SK-N-SH treated with all-trans-retinoic acid at 6 μM for 48 hours (cell line): ENCODE measurements at regions not wholly inside any gene's neighbourhood (a gene's known extent, or its start where the extent isn't known, plus 50 kb on each side); places are given as distances from the start of the nearest gene placed in this dataset.

ENCODE experiments used
- ATAC-seq: fragments of 200-7000 bp; cut with Tn5 transposase; 3 replicates; pipeline ENCODE4 v1.9.1; 2020; ENCODE audit warnings: mild to moderate bottlenecking, moderate library complexity
- BACH2 ChIP-seq: fragments of 250-450 bp; sonication (Bioruptor Pico); IDR thresholded peaks from 2 replicates; pipeline ENCODE4 v1.9.0; 2021; ENCODE audit warnings: mild to moderate bottlenecking, borderline replicate concordance
- CSDC2 ChIP-seq: fragments of 250-450 bp; sonication (Bioruptor Pico); IDR thresholded peaks from 2 replicates; pipeline ENCODE4 v1.5.0; 2020; ENCODE audit warnings: mild to moderate bottlenecking, moderate library complexity
- ESRRG ChIP-seq: fragments of 250-450 bp; sonication (Bioruptor Pico); IDR thresholded peaks from 2 replicates; pipeline ENCODE4 v1.6.1; 2021; ENCODE audit warnings: mild to moderate bottlenecking
- ISL1 ChIP-seq: fragments of 250-450 bp; sonication (Bioruptor Pico); IDR thresholded peaks from 2 replicates; pipeline ENCODE4 v2.1.2; 2022; ENCODE audit warnings: mild to moderate bottlenecking, moderate library complexity
- PPARA ChIP-seq: fragments of 250-450 bp; sonication (Bioruptor Pico); IDR thresholded peaks from 2 replicates; pipeline ENCODE4 v1.5.0; 2020; ENCODE audit warnings: mild to moderate bottlenecking, borderline replicate concordance
- RARB ChIP-seq: fragments of 250-450 bp; sonication (Bioruptor Pico); IDR thresholded peaks from 2 replicates; pipeline ENCODE4 v1.8.0; 2021; ENCODE audit warnings: mild to moderate bottlenecking, moderate library complexity
- SNAI2 ChIP-seq: fragments of 250-450 bp; sonication (Bioruptor Pico); IDR thresholded peaks from 2 replicates; pipeline ENCODE4 v1.5.0; 2020; ENCODE audit warnings: mild to moderate bottlenecking, moderate library complexity
- TCF4 ChIP-seq: fragments of 250-450 bp; sonication (Bioruptor Pico); IDR thresholded peaks from 2 replicates; pipeline ENCODE4 v1.8.0; 2021; ENCODE audit warnings: mild to moderate bottlenecking, moderate library complexity, borderline replicate concordance
- TOX ChIP-seq: fragments of 250-450 bp; sonication (Bioruptor Pico); IDR thresholded peaks from 2 replicates; pipeline ENCODE4 v1.8.0; 2021; ENCODE audit warnings: mild to moderate bottlenecking, moderate library complexity, borderline replicate concordance
- ZC3H10 ChIP-seq: fragments of 250-450 bp; sonication (Bioruptor Pico); IDR thresholded peaks from 2 replicates; pipeline ENCODE4 v1.5.1; 2021; ENCODE audit warnings: mild to moderate bottlenecking, moderate library complexity
- ZFP30 ChIP-seq: fragments of 450-650 bp; formaldehyde crosslinking; IDR thresholded peaks from 2 replicates; pipeline ENCODE4 v1.5.0; 2022; ENCODE audit warnings: mild to moderate bottlenecking, moderate library complexity
- ZNF565 ChIP-seq: fragments of 450-650 bp; formaldehyde crosslinking; conservative IDR thresholded peaks from 2 replicates; pipeline ENCODE4 v1.5.0; 2020; ENCODE audit warnings: low read depth, mild to moderate bottlenecking, moderate library complexity
- ZNF70 ChIP-seq: fragments of 450-650 bp; formaldehyde crosslinking; IDR thresholded peaks from 2 replicates; pipeline ENCODE4 v1.5.0; 2020; ENCODE audit warnings: mild to moderate bottlenecking, moderate library complexity
- ZNF8 ChIP-seq: fragments of 450-650 bp; formaldehyde crosslinking; IDR thresholded peaks from 2 replicates; pipeline ENCODE4 v1.5.0; 2020; ENCODE audit warnings: mild to moderate bottlenecking, moderate library complexity
- TF ChIP-seq, protein P1 (sequence below): fragments of 250-450 bp; sonication (Bioruptor Pico); IDR thresholded peaks from 2 replicates; pipeline ENCODE4 v1.5.1; 2021; ENCODE audit warnings: mild to moderate bottlenecking, moderate library complexity
- TF ChIP-seq, protein P2 (sequence below): fragments of 250-450 bp; sonication (Bioruptor Pico); IDR thresholded peaks from 2 replicates; pipeline ENCODE4 v1.5.0; 2020; ENCODE audit warnings: mild to moderate bottlenecking, moderate library complexity
- TF ChIP-seq, protein P3 (sequence below): fragments of 250-450 bp; sonication (Bioruptor Pico); IDR thresholded peaks from 2 replicates; pipeline ENCODE4 v1.5.1; 2020; ENCODE audit warnings: low read depth, mild to moderate bottlenecking, moderate library complexity
- TF ChIP-seq, protein P4 (sequence below): fragments of 250-450 bp; sonication (Bioruptor Pico); IDR thresholded peaks from 2 replicates; pipeline ENCODE4 v1.8.0; 2021; ENCODE audit warnings: low read depth, mild to moderate bottlenecking, moderate library complexity, borderline replicate concordance
- TF ChIP-seq, protein P5 (sequence below): fragments of 250-450 bp; sonication (Bioruptor Pico); IDR thresholded peaks from 2 replicates; pipeline ENCODE4 v1.8.0; 2020; ENCODE audit warnings: mild to moderate bottlenecking, moderate library complexity, borderline replicate concordance

DNA sequence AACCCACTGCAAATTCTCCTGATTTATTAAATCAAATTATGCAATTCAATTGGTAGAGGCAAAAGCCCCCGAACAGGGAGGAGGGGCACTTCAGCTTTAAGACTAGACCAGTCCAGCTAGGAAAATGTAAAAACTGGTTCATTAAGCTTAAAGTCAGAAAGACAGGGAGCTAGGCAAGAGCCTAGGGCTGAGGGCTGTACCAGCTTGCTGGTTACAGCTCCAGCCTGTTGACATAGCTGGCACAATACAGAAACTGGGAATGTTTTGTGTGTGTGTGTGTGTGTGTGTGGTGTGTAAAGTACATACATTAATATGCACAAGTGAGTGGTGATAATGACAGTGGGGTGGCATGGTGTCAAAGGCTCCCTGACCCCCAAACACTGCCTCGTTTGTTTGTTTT, 307.0 kb upstream of the CELF4 start:
- TF ChIP-seq BACH2 (CRISPR knock-in tag): no peak
- no peak for TF ChIP-seq ZNF565 (CRISPR knock-in tag)
- TF ChIP-seq ZNF70 (CRISPR knock-in tag): no peak
- no peak for ATAC-seq

DNA sequence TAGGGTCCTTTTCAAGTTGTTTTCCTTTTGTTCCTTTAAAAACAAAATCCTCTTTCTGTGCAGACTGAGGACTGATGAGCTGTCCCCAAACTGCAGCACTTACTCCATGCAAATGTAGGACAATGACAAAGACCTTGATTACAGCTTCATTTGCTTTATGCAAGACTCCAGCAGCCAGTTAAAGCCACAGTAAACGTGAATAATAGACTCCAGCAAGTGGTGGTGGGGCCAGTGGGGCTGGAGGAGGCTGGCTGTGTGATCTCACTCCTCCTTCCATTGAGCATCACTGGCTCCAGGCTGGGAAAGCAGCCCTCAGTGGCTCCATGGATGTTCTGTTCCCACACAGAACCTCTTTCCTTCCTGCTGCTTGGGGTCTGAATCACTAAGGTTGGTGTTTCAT, 306.0 kb upstream of the CELF4 start:
- no peak for TF ChIP-seq ESRRG

DNA sequence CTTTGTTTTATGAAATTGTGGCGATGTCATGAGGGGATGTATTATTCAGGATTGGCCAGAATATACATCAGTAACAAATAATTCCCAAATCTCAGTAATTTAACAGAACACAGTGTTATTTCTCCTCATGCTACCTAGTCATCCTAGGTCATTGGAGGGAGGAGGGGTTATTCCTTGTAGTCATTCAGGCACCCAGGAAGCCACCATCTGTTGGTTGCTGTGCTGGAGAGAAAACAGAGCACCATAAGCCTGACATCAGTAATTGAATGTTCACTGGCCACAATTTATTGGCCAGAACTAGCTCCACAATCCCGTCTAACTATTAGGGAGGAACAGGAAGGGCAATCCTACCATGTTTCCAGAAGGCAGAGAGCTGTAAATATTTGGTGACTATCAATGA, 303.5 kb upstream of the CELF4 start:
- no peak for TF ChIP-seq ESRRG
- no peak for TF ChIP-seq PPARA
- TF ChIP-seq CSDC2 (CRISPR knock-in tag): no peak
- no peak for TF ChIP-seq ZNF8 (CRISPR knock-in tag)
- TF ChIP-seq TCF4 (CRISPR knock-in tag): no peak
- TF ChIP-seq ZFP30 (CRISPR knock-in tag): no peak
- TF ChIP-seq ZC3H10 (CRISPR knock-in tag): no peak
- TF ChIP-seq ZNF565 (CRISPR knock-in tag): no peak
- TF ChIP-seq, protein P1, sequence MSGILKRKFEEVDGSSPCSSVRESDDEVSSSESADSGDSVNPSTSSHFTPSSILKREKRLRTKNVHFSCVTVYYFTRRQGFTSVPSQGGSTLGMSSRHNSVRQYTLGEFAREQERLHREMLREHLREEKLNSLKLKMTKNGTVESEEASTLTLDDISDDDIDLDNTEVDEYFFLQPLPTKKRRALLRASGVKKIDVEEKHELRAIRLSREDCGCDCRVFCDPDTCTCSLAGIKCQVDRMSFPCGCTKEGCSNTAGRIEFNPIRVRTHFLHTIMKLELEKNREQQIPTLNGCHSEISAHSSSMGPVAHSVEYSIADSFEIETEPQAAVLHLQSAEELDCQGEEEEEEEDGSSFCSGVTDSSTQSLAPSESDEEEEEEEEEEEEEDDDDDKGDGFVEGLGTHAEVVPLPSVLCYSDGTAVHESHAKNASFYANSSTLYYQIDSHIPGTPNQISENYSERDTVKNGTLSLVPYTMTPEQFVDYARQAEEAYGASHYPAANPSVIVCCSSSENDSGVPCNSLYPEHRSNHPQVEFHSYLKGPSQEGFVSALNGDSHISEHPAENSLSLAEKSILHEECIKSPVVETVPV (CRISPR knock-in tag): no peak
- TF ChIP-seq, protein P2, sequence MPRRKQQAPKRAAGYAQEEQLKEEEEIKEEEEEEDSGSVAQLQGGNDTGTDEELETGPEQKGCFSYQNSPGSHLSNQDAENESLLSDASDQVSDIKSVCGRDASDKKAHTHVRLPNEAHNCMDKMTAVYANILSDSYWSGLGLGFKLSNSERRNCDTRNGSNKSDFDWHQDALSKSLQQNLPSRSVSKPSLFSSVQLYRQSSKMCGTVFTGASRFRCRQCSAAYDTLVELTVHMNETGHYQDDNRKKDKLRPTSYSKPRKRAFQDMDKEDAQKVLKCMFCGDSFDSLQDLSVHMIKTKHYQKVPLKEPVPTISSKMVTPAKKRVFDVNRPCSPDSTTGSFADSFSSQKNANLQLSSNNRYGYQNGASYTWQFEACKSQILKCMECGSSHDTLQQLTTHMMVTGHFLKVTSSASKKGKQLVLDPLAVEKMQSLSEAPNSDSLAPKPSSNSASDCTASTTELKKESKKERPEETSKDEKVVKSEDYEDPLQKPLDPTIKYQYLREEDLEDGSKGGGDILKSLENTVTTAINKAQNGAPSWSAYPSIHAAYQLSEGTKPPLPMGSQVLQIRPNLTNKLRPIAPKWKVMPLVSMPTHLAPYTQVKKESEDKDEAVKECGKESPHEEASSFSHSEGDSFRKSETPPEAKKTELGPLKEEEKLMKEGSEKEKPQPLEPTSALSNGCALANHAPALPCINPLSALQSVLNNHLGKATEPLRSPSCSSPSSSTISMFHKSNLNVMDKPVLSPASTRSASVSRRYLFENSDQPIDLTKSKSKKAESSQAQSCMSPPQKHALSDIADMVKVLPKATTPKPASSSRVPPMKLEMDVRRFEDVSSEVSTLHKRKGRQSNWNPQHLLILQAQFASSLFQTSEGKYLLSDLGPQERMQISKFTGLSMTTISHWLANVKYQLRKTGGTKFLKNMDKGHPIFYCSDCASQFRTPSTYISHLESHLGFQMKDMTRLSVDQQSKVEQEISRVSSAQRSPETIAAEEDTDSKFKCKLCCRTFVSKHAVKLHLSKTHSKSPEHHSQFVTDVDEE (CRISPR knock-in tag): no peak
- TF ChIP-seq ISL1 (CRISPR knock-in tag): no peak
- TF ChIP-seq, protein P3, sequence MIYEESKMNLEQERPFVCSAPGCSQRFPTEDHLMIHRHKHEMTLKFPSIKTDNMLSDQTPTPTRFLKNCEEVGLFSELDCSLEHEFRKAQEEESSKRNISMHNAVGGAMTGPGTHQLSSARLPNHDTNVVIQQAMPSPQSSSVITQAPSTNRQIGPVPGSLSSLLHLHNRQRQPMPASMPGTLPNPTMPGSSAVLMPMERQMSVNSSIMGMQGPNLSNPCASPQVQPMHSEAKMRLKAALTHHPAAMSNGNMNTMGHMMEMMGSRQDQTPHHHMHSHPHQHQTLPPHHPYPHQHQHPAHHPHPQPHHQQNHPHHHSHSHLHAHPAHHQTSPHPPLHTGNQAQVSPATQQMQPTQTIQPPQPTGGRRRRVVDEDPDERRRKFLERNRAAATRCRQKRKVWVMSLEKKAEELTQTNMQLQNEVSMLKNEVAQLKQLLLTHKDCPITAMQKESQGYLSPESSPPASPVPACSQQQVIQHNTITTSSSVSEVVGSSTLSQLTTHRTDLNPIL (CRISPR knock-in tag): no peak

More for the DNA sequence above, 306.0 kb upstream of the CELF4 start:
- ATAC-seq: no peak

DNA sequence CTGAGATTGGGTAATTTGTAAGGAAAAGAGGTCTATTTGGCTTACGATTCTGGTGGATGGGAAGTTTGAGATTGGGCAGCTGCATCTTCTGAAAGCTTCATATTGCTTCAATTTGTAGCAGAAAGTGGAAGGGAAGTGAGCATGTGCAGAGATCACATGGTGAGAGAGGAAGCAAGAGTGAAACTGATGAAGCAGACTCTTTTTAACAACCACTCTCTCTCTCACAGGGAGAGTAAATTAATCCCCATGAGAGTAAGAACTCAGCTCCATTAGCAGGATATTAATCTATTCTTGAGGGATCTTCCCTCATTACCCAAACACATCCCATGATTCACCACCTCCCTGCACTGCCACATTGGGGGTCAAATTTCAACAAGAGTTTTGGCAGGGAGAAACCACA, 298.5 kb upstream of the CELF4 start:
- ATAC-seq: no peak

More for the DNA sequence above, 303.5 kb upstream of the CELF4 start:
- ATAC-seq: no peak

More for the DNA sequence above, 298.5 kb upstream of the CELF4 start:
- TF ChIP-seq, protein P4, sequence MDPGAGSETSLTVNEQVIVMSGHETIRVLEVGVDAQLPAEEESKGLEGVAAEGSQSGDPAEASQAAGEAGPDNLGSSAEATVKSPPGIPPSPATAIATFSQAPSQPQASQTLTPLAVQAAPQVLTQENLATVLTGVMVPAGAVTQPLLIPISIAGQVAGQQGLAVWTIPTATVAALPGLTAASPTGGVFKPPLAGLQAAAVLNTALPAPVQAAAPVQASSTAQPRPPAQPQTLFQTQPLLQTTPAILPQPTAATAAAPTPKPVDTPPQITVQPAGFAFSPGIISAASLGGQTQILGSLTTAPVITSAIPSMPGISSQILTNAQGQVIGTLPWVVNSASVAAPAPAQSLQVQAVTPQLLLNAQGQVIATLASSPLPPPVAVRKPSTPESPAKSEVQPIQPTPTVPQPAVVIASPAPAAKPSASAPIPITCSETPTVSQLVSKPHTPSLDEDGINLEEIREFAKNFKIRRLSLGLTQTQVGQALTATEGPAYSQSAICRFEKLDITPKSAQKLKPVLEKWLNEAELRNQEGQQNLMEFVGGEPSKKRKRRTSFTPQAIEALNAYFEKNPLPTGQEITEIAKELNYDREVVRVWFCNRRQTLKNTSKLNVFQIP: no peak
- TF ChIP-seq, protein P2 (CRISPR knock-in tag): no peak
- TF ChIP-seq TCF4 (CRISPR knock-in tag): no peak
- no peak for TF ChIP-seq RARB (CRISPR knock-in tag)
- TF ChIP-seq CSDC2 (CRISPR knock-in tag): no peak
- no peak for TF ChIP-seq ZNF565 (CRISPR knock-in tag)
- no peak for TF ChIP-seq TOX (CRISPR knock-in tag)
- no peak for TF ChIP-seq BACH2 (CRISPR knock-in tag)
- TF ChIP-seq ZNF8 (CRISPR knock-in tag): no peak
- TF ChIP-seq SNAI2: no peak
- TF ChIP-seq, protein P5, sequence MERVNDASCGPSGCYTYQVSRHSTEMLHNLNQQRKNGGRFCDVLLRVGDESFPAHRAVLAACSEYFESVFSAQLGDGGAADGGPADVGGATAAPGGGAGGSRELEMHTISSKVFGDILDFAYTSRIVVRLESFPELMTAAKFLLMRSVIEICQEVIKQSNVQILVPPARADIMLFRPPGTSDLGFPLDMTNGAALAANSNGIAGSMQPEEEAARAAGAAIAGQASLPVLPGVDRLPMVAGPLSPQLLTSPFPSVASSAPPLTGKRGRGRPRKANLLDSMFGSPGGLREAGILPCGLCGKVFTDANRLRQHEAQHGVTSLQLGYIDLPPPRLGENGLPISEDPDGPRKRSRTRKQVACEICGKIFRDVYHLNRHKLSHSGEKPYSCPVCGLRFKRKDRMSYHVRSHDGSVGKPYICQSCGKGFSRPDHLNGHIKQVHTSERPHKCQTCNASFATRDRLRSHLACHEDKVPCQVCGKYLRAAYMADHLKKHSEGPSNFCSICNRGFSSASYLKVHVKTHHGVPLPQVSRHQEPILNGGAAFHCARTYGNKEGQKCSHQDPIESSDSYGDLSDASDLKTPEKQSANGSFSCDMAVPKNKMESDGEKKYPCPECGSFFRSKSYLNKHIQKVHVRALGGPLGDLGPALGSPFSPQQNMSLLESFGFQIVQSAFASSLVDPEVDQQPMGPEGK (CRISPR knock-in tag): no peak
- TF ChIP-seq, all 23 proteins: peak for 0
